ENCODE measurements at regions not wholly inside any gene's neighbourhood (a gene's known extent, or its start where the extent isn't known, plus 50 kb on each side); places are given as distances from the start of the nearest gene placed in this dataset.
"Not testable (repeated sequence)": the region's sequence is repeated elsewhere in the genome, so short reads cannot be mapped to it uniquely, and the experiment has no call there.

DNA sequence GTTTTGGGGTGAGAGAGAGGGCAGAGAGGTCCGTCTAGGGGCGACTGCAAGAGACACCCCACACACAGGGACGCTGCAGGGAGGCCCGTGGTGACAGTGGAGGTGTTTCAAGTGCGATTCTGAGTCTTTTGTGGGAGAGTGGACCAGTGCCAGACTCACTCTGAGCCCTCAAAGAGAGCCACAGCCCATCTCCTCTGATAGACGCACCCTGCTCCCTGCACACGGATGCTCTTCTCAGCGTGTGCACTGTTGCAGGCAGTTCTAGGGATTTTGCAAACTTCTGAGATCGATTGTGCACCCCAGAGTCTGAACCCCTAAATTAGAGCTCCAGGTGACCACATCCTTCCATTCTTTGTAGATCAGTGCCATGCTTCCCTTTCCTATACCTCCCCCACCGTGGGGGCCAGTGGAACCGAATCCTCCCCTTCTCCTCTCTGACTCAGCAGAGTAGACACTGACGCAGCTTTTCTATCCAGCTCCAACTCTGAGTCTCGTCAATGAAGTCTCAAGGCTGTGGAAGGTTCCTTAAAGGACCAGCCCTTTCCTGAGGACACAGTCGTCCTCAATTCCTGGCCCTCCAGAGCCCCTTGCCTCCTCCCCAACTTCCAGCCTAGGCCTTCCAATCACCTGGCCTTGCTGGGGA lies 83.8 kb downstream of the TMEM130 start:
- CTCF ChIA-PET = no interaction called here
- ATAC-seq (replicated peaks in 1 of 4) = no peak
- no peak overlapping the region for H3K27ac Mint-ChIP-seq

DNA sequence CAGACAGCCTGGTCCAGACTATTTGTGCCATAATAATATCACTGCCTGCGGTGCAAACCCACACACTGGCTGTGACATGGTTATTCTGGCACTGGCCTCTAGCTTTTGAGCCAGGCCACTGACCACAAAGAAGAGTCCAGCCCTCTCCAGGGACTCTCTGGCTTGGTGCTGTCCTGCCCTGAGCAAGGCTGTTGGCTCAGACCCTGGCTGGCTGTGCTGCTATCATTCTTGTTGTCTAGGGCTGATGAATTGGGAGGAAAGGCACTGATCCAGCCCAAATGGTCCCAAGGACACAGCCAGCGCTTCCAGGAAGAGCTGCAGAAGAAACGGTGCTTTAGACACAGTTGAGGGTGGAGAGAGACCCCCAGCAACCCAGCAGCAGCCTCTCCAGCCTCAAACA lies 80.8 kb downstream of the TMEM130 start:
- POLR2A ChIA-PET = no interaction called here
- H3K27me3 Mint-ChIP-seq = peaks cover 4 to 16% of the 10 kb centered on the region in 2 donors
- Histone ChIP-seq H3K4me3 (ENCODE audit: control insufficient read depth in 1 of 2, extremely low read depth in 1 of 2, low read length in 1 of 2) (no peak overlapping the region), H3K36me3 (ENCODE audit: control insufficient read depth in 2 of 2, extremely low read depth in 1 of 2, insufficient read depth in 1 of 2, low read length in 1 of 2) (no peaks in the 10 kb centered on the region), H3K4me1 (ENCODE audit: control insufficient read depth in 1 of 2, extremely low read depth in 1 of 2, insufficient read depth in 2 of 2, low read length in 2 of 2) (no peaks in the 10 kb centered on the region), H3K27me3 (replicated peaks in 1 of 2; ENCODE audit: control insufficient read depth in 2 of 2, extremely low read depth in 1 of 2, insufficient read depth in 2 of 2, low read length in 1 of 2) (peaks cover 0 to 11% of the 10 kb centered on the region in 2 experiments), H3K9me3 (no peaks in the 10 kb centered on the region), H3K27ac (ENCODE audit: low read length) (no peak overlapping the region)
- no peak overlapping the region for H3K4me3 Mint-ChIP-seq
- CTCF ChIA-PET = no interaction called here
- WGBS (ENCODE audit: insufficient coverage) = 59% methylated on average over 2 of the region's 3 CpGs
- H3K36me3 Mint-ChIP-seq = no peaks in the 10 kb centered on the region
- H3K4me1 Mint-ChIP-seq = no peaks in the 10 kb centered on the region
- DNase-seq (no peak), ATAC-seq (replicated peaks in 1 of 4) (no peak)
- H3K9me3 Mint-ChIP-seq = no peaks in the 10 kb centered on the region
- H3K27ac Mint-ChIP-seq = no peak overlapping the region

More for the DNA sequence above, 83.8 kb downstream of the TMEM130 start:
- Mint-ChIP-seq H3K4me3 (no peak overlapping the region), H3K27me3 (peaks cover 0 to 11% of the 10 kb centered on the region in 2 donors), H3K36me3 (no peaks in the 10 kb centered on the region), H3K4me1 (no peaks in the 10 kb centered on the region), H3K9me3 (no peaks in the 10 kb centered on the region)
- no peak overlapping the region for H3K4me3 ChIP-seq (ENCODE audit: control insufficient read depth in 1 of 2, extremely low read depth in 1 of 2, low read length in 1 of 2)
- no peaks in the 10 kb centered on the region for H3K9me3 ChIP-seq
- no peaks in the 10 kb centered on the region for H3K36me3 ChIP-seq (ENCODE audit: control insufficient read depth in 2 of 2, extremely low read depth in 1 of 2, insufficient read depth in 1 of 2, low read length in 1 of 2)
- no peaks in the 10 kb centered on the region for H3K4me1 ChIP-seq (ENCODE audit: control insufficient read depth in 1 of 2, extremely low read depth in 1 of 2, insufficient read depth in 2 of 2, low read length in 2 of 2)
- WGBS (ENCODE audit: insufficient coverage) = 50% methylated on average over 9 of the region's 14 CpGs
- peaks cover 0 to 13% of the 10 kb centered on the region in 2 experiments for H3K27me3 ChIP-seq (replicated peaks in 1 of 2; ENCODE audit: control insufficient read depth in 2 of 2, extremely low read depth in 1 of 2, insufficient read depth in 2 of 2, low read length in 1 of 2)
- DNase-seq = no peak
- POLR2A ChIA-PET = no interaction called here
- H3K27ac ChIP-seq (ENCODE audit: low read length) = no peak overlapping the region

DNA sequence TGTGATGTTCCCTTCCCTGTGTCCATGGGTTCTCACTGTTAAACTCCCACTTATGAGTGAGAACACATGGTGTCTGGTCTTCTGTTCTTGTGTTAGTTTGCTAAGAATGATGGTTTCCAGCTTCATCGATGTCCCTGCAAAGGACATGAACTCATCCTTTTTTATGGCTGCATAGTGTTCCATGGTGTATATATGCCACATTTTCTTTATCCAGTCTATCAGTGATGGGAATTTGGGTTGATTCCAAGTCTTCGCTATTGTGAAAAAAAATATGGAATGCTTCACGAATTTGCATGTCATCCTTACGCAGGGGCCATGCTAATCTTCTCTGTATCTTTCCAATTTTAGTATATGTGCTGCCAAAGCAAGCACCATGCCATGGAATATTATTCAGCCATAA lies 75.4 kb downstream of the TMEM130 start:
- H3K4me3 Mint-ChIP-seq; H3K27ac Mint-ChIP-seq; H3K4me3 ChIP-seq (ENCODE audit: control insufficient read depth in 1 of 2, extremely low read depth in 1 of 2, low read length in 1 of 2); H3K9me3 Mint-ChIP-seq; H3K4me1 Mint-ChIP-seq; POLR2A ChIA-PET; H3K4me1 ChIP-seq (ENCODE audit: control insufficient read depth in 1 of 2, extremely low read depth in 1 of 2, insufficient read depth in 2 of 2, low read length in 2 of 2); H3K9me3 ChIP-seq; H3K36me3 Mint-ChIP-seq; H3K27ac ChIP-seq (ENCODE audit: low read length); ATAC-seq (replicated peaks in 1 of 4); H3K36me3 ChIP-seq (ENCODE audit: control insufficient read depth in 2 of 2, extremely low read depth in 1 of 2, insufficient read depth in 1 of 2, low read length in 1 of 2); CTCF ChIA-PET; H3K27me3 Mint-ChIP-seq; DNase-seq: not testable (repeated sequence)
- 90% methylated on average over 2 of the region's 4 CpGs for WGBS (ENCODE audit: insufficient coverage)
- peaks cover 0 to 11% of the 10 kb centered on the region in 2 experiments for H3K27me3 ChIP-seq (replicated peaks in 1 of 2; ENCODE audit: control insufficient read depth in 2 of 2, extremely low read depth in 1 of 2, insufficient read depth in 2 of 2, low read length in 1 of 2)

DNA sequence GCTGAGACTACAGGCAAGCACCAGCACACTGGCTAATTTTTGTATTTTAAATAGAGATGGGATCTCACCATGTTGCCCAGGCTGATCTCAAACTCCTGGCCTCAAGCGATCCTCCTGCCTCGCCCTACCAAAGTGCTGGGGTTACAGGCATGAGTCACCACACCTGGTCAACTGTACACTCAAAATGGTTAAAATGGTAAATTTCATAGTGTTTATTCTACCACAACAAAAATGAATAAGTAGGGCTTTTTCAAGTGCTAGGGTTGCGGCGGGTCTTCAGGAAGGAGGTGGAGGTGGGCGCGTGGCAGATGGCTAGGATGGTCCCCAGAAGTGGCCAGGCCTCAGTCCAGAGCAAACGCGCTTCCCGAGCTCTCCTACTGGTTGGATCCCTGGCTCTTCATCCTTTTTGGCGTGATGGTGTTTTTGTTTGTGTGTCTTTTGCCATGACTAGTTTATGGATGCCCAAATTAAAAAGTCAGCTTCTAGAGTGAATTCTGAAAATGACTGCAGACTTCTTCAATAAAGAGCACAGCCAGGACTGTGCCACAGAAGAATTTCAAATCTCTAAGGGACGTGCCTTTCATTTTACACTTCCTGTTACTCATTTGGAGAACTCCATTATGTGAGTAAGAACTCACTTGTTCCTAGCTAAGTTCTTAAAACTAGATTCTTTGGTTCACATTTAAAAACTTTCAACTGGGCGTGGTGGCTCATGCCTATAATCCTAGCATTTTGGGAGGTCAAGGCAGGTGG lies 73.9 kb downstream of the TMEM130 start:
- peaks cover 0 to 8% of the 10 kb centered on the region in 2 experiments for H3K27me3 ChIP-seq (replicated peaks in 1 of 2; ENCODE audit: control insufficient read depth in 2 of 2, extremely low read depth in 1 of 2, insufficient read depth in 2 of 2, low read length in 1 of 2)
- Mint-ChIP-seq H3K27ac (no peak overlapping the region), H3K36me3 (no peaks in the 10 kb centered on the region), H3K4me1 (no peaks in the 10 kb centered on the region), H3K4me3 (no peak overlapping the region), H3K9me3 (peaks cover 8 to 15% (median 10%) of the 10 kb centered on the region in 3 donors), H3K27me3 (peaks cover 6 to 13% of the 10 kb centered on the region in 2 donors)
- H3K4me3 ChIP-seq (ENCODE audit: control insufficient read depth in 1 of 2, extremely low read depth in 1 of 2, low read length in 1 of 2) = no peak overlapping the region
- DNase-seq = no peak
- H3K9me3 ChIP-seq = no peaks in the 10 kb centered on the region
- no peak for ATAC-seq (replicated peaks in 1 of 4)
- H3K27ac ChIP-seq (ENCODE audit: low read length) = no peak overlapping the region
- H3K4me1 ChIP-seq (ENCODE audit: control insufficient read depth in 1 of 2, extremely low read depth in 1 of 2, insufficient read depth in 2 of 2, low read length in 2 of 2) = no peaks in the 10 kb centered on the region
- POLR2A ChIA-PET = no interaction called here
- no peaks in the 10 kb centered on the region for H3K36me3 ChIP-seq (ENCODE audit: control insufficient read depth in 2 of 2, extremely low read depth in 1 of 2, insufficient read depth in 1 of 2, low read length in 1 of 2)
- WGBS (ENCODE audit: insufficient coverage) = 57% methylated on average over 5 of the region's 12 CpGs
- CTCF ChIA-PET = interaction anchor here in 1 of 2 donors (0.6 kb wide), 1 partner anchor 9 kb away, joined by 7 read pairs; no protein-coding TSS in a partner anchor
